OCI-LY1 (cell line): ENCODE measurements at regions not wholly inside any gene's neighbourhood (a gene's known extent, or its start where the extent isn't known, plus 50 kb on each side); places are given as distances from the start of the nearest gene placed in this dataset.

Source experiments
- CTCF ChIP-seq: fragments of 200-600 bp; sonication (generic), shearing (Covaris generic); IDR thresholded peaks from 2 replicates; pipeline ENCODE4 v1.5.1; 2017; ENCODE audit warnings: mild to moderate bottlenecking, antibody characterized with exemption, low read length, moderate library complexity, mixed read lengths
- EZH2 ChIP-seq: fragments of 200-600 bp; sonication (generic), shearing (Covaris generic); IDR thresholded peaks from 2 replicates; pipeline ENCODE4 v1.8.0; 2017; ENCODE audit warnings: borderline replicate concordance, mixed run types, mild to moderate bottlenecking, antibody characterized with exemption, low read length, moderate library complexity, mixed read lengths

GRCh38 chr15:26365077-26365476 lies 407.8 kb downstream of the GABRB3 start:
- no peak for TF ChIP-seq CTCF
- TF ChIP-seq EZH2 = no peak
